ENCODE measurements at regions not wholly inside any gene's neighbourhood (a gene's known extent, or its start where the extent isn't known, plus 50 kb on each side); places are given as distances from the start of the nearest gene placed in this dataset.
"Not testable (repeated sequence)": the region's sequence is repeated elsewhere in the genome, so short reads cannot be mapped to it uniquely, and the experiment has no call there.

DNA sequence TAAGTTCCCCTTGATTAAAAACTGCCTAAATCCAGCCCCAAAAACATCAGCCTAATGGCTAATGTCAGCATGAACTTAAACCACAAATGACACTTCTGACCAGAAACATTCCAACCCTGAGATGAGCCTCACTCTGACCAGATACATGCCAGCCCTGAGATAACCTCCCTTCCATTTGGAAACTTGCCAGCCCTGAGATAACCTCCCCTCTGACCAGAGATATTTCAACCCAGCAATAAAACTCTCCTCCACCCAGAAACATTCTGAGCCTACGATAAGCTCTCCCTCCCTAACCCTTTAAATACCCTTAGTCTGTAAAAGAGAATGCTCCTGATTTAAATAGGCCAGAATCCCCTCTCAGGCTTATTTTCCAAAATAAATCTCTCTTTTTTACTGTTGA, 1035.7 kb upstream of the NUDT12 start:
- H3K27ac ChIP-seq (ENCODE audit: low read depth, low read length) = no peak overlapping the region
- no peak overlapping the region for H3K9ac ChIP-seq (ENCODE audit: low read length)
- H3K27me3 ChIP-seq (ENCODE audit: control insufficient read depth, insufficient read depth, low read length) = no peaks in the 10 kb centered on the region
- no peaks in the 10 kb centered on the region for H3K36me3 ChIP-seq (ENCODE audit: control insufficient read depth, insufficient read depth, low read length)
- H3K9me3 ChIP-seq (ENCODE audit: control insufficient read depth, insufficient read depth, low read depth, low read length) = peaks cover 19% of the 10 kb centered on the region
- no peaks in the 10 kb centered on the region for H3K4me1 ChIP-seq (ENCODE audit: control insufficient read depth, insufficient read depth, low read length)
- H3K4me3 ChIP-seq (ENCODE audit: low read depth, low read length) = no peak overlapping the region

DNA sequence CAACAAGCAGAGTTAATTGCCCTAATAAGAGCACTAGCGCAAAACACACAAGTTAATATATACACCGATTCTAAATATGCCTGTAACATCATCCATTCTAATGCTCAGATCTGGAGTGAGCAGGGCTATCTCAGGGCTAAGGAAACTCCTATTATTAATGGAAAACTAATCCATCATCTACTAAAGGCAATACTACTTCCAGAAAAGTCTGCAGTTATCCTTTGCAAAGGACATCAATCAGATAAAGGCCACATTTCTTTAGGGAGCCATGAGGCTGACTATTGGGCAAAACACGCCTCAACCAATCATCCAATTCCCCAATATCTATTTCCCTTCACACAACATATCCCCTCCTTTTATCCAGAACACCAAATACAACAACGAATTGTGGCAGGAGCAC, 1032.3 kb upstream of the NUDT12 start:
- Histone ChIP-seq H3K9me3 (ENCODE audit: control insufficient read depth, insufficient read depth, low read depth, low read length) (peaks cover 19% of the 10 kb centered on the region), H3K36me3 (ENCODE audit: control insufficient read depth, insufficient read depth, low read length) (no peaks in the 10 kb centered on the region), H3K4me3 (ENCODE audit: low read depth, low read length) (no peak overlapping the region), H3K9ac (ENCODE audit: low read length) (no peak overlapping the region), H3K27ac (ENCODE audit: low read depth, low read length) (no peak overlapping the region), H3K4me1 (ENCODE audit: control insufficient read depth, insufficient read depth, low read length) (no peaks in the 10 kb centered on the region), H3K27me3 (ENCODE audit: control insufficient read depth, insufficient read depth, low read length) (no peaks in the 10 kb centered on the region)

- H3K36me3 ChIP-seq (ENCODE audit: control insufficient read depth, insufficient read depth, low read length) = no peaks in the 10 kb centered on the region
- H3K9ac ChIP-seq (ENCODE audit: low read length) = no peak overlapping the region
- no peaks in the 10 kb centered on the region for H3K27me3 ChIP-seq (ENCODE audit: control insufficient read depth, insufficient read depth, low read length)
- no peaks in the 10 kb centered on the region for H3K4me1 ChIP-seq (ENCODE audit: control insufficient read depth, insufficient read depth, low read length)
- H3K27ac ChIP-seq (ENCODE audit: low read depth, low read length) = no peak overlapping the region
- H3K4me3 ChIP-seq (ENCODE audit: low read depth, low read length) = no peak overlapping the region
- H3K9me3 ChIP-seq (ENCODE audit: control insufficient read depth, insufficient read depth, low read depth, low read length) = no peaks in the 10 kb centered on the region
Measured at GRCh38 chr5:104576677-104577076, 1014.1 kb upstream of the NUDT12 start.

- Histone ChIP-seq H3K27ac (ENCODE audit: low read depth, low read length) (no peak overlapping the region), H3K4me1 (ENCODE audit: control insufficient read depth, insufficient read depth, low read length) (no peaks in the 10 kb centered on the region), H3K27me3 (ENCODE audit: control insufficient read depth, insufficient read depth, low read length) (no peaks in the 10 kb centered on the region), H3K9ac (ENCODE audit: low read length) (no peak overlapping the region), H3K4me3 (ENCODE audit: low read depth, low read length) (no peak overlapping the region), H3K9me3 (ENCODE audit: control insufficient read depth, insufficient read depth, low read depth, low read length) (no peaks in the 10 kb centered on the region), H3K36me3 (ENCODE audit: control insufficient read depth, insufficient read depth, low read length) (no peaks in the 10 kb centered on the region)
Measured at GRCh38 chr5:104573949-104574709, 1011.5 kb upstream of the NUDT12 start.

GRCh38 chr5:104569621-104570020, 1007.0 kb upstream of the NUDT12 start:
- Histone ChIP-seq H3K4me1 (ENCODE audit: control insufficient read depth, insufficient read depth, low read length) (no peaks in the 10 kb centered on the region), H3K36me3 (ENCODE audit: control insufficient read depth, insufficient read depth, low read length) (no peaks in the 10 kb centered on the region), H3K4me3 (ENCODE audit: low read depth, low read length) (no peak overlapping the region), H3K27ac (ENCODE audit: low read depth, low read length) (no peak overlapping the region), H3K9ac (ENCODE audit: low read length) (no peak overlapping the region), H3K27me3 (ENCODE audit: control insufficient read depth, insufficient read depth, low read length) (no peaks in the 10 kb centered on the region), H3K9me3 (ENCODE audit: control insufficient read depth, insufficient read depth, low read depth, low read length) (no peaks in the 10 kb centered on the region)

DNA sequence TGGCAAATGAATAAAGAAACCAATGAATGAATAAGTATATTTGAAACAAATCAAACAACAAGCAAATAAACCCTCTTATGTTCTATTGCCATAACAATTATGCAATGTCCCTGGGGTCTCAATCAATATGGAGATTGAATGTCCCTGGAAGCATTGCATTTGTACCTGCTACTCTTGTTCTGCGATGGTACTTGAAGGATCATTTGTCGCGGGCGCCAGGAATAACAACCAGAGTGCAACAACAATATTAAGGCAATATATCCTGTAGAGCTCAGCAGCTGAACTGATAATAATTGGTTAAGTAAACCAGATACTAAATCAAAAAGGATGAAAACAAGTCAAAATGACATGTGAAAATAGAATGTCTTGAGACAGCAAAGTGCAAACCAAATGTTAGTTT, 1001.9 kb upstream of the NUDT12 start:
- no peak overlapping the region for H3K9ac ChIP-seq (ENCODE audit: low read length)
- H3K4me3 ChIP-seq (ENCODE audit: low read depth, low read length) = no peak overlapping the region
- no peak overlapping the region for H3K27ac ChIP-seq (ENCODE audit: low read depth, low read length)
- H3K4me1 ChIP-seq (ENCODE audit: control insufficient read depth, insufficient read depth, low read length) = no peaks in the 10 kb centered on the region
- 0 out of 2 replicates have a peak, but pooled peaks cover 3% of the 10 kb centered on the region for H3K9me3 ChIP-seq (ENCODE audit: control insufficient read depth, insufficient read depth, low read depth, low read length)
- no peaks in the 10 kb centered on the region for H3K27me3 ChIP-seq (ENCODE audit: control insufficient read depth, insufficient read depth, low read length)
- H3K36me3 ChIP-seq (ENCODE audit: control insufficient read depth, insufficient read depth, low read length) = no peaks in the 10 kb centered on the region

DNA sequence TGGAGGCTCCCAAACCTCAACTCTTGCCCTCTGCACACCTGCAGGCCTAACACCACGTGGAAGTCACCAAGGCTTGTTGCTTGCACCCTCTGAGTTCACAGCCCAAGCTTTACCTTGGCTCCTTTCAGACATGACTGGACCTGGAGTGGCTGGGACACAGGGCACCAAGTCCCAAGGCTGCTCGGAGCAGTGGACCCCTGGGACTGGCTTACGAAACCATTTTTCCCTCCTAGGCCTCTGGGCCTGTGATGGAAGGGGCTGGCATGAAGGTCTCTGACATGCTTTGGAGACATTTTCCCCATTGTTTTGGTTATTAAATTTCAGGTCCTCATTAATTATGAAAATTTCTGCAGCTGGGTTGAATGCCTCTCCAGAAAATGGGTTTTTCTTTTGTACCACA, 994.4 kb upstream of the NUDT12 start:
- no peaks in the 10 kb centered on the region for H3K4me1 ChIP-seq (ENCODE audit: control insufficient read depth, insufficient read depth, low read length)
- H3K27me3 ChIP-seq (ENCODE audit: control insufficient read depth, insufficient read depth, low read length) = no peaks in the 10 kb centered on the region
- H3K9me3 ChIP-seq (ENCODE audit: control insufficient read depth, insufficient read depth, low read depth, low read length) = peaks cover 27% of the 10 kb centered on the region
- H3K4me3 ChIP-seq (ENCODE audit: low read depth, low read length) = no peak overlapping the region
- H3K36me3 ChIP-seq (ENCODE audit: control insufficient read depth, insufficient read depth, low read length) = no peaks in the 10 kb centered on the region
- H3K27ac ChIP-seq (ENCODE audit: low read depth, low read length) = no peak overlapping the region
- no peak overlapping the region for H3K9ac ChIP-seq (ENCODE audit: low read length)

DNA sequence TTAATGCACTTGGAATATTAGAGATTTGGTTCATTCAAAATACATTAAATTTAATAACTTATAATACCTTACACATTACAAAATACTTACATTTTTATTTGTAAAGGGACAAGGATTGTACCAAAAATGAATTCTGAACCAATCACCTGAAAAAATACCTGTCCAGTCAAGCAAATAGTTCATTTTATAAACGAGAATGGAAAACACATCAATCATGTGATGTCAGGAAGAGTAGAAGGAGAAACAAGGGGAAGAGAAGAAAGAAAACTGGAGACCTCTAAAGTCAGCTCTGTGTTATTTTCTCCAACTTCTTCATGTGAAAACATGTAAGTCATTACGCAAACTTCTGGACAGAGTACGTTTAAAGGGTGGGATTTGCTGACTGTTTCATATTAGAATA, 989.0 kb upstream of the NUDT12 start:
- Histone ChIP-seq H3K4me3 (ENCODE audit: low read depth, low read length) (no peak overlapping the region), H3K27ac (ENCODE audit: low read depth, low read length) (no peak overlapping the region), H3K9ac (ENCODE audit: low read length) (no peak overlapping the region), H3K4me1 (ENCODE audit: control insufficient read depth, insufficient read depth, low read length) (no peaks in the 10 kb centered on the region), H3K9me3 (ENCODE audit: control insufficient read depth, insufficient read depth, low read depth, low read length) (peaks cover 17% of the 10 kb centered on the region), H3K36me3 (ENCODE audit: control insufficient read depth, insufficient read depth, low read length) (no peaks in the 10 kb centered on the region), H3K27me3 (ENCODE audit: control insufficient read depth, insufficient read depth, low read length) (no peaks in the 10 kb centered on the region)

DNA sequence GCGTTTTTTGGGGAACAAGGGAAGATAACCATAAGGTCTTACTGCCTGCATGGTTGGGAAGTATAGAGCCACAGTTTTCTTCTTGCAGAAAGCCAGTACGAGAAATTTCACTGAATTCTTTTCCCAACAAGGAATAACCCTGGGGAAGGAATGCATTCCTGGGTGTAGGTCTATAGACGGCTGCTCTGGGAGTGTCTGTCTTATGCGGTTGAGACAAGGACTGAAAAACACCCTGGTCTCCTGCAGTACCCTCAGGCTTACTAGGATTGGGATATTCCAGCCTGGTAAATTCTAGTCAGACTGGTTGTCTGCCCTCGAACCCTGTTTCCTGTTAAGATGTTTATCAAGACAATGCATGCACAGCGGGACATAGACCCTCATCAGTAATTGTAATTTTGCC, 984.3 kb upstream of the NUDT12 start:
- not testable (repeated sequence) for H3K9me3 ChIP-seq (ENCODE audit: control insufficient read depth, insufficient read depth, low read depth, low read length); H3K4me1 ChIP-seq (ENCODE audit: control insufficient read depth, insufficient read depth, low read length); H3K4me3 ChIP-seq (ENCODE audit: low read depth, low read length); H3K27ac ChIP-seq (ENCODE audit: low read depth, low read length); H3K9ac ChIP-seq (ENCODE audit: low read length); H3K27me3 ChIP-seq (ENCODE audit: control insufficient read depth, insufficient read depth, low read length); H3K36me3 ChIP-seq (ENCODE audit: control insufficient read depth, insufficient read depth, low read length)

DNA sequence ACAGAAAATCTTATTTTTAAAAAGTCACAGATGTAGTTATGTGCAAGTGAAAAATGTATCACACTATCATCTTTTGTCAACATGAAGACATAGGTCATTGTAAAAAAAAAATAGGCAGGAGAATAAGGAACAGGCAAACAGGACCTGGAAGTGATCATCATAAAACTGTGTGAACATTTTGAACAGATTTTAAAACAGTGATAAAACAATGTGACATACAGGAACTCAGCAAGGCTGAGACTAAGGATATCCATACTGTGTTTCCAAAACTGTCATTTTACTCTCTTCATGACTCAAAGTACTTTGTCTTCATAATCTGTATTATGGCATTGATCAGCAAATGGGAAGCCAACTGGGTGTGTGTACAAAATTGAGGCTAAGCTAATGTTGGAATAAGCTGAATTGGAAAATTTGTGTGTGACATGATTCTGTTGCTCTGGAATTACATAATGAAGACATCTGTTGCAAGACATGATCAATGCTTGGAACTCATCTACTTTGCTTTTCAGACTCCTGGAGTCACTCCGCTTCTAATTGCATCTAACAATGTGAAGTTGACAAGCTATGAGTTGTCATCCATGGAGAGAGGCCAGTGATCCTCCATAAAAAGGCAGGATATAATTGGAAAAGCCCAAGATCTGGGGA, 978.7 kb upstream of the NUDT12 start:
- Histone ChIP-seq H3K27ac (ENCODE audit: low read depth, low read length) (no peak overlapping the region), H3K36me3 (ENCODE audit: control insufficient read depth, insufficient read depth, low read length) (no peaks in the 10 kb centered on the region), H3K4me3 (ENCODE audit: low read depth, low read length) (no peak overlapping the region), H3K9ac (ENCODE audit: low read length) (no peak overlapping the region), H3K27me3 (ENCODE audit: control insufficient read depth, insufficient read depth, low read length) (no peaks in the 10 kb centered on the region), H3K9me3 (ENCODE audit: control insufficient read depth, insufficient read depth, low read depth, low read length) (no peaks in the 10 kb centered on the region), H3K4me1 (ENCODE audit: control insufficient read depth, insufficient read depth, low read length) (no peaks in the 10 kb centered on the region)

DNA sequence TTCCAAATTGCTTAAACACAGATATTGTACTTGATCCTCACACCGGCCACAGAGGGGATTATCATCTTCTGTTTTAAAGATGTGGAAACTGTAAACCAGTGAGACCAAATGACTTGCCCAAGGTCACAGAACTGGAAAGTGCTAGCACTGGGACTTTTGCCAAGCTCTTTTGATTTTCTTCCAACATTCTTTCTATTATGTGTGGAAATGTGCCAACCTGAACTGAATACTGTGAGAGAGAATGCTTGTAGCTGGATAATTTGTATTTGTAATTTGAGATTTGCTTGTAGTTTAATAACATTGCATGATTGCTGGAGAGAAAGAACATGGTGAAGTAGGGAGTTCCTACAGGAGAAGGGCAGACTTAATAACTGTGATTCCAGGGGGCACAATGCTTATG, 977.9 kb upstream of the NUDT12 start:
- Histone ChIP-seq H3K27me3 (ENCODE audit: control insufficient read depth, insufficient read depth, low read length) (no peaks in the 10 kb centered on the region), H3K9me3 (ENCODE audit: control insufficient read depth, insufficient read depth, low read depth, low read length) (no peaks in the 10 kb centered on the region), H3K4me3 (ENCODE audit: low read depth, low read length) (no peak overlapping the region), H3K9ac (ENCODE audit: low read length) (no peak overlapping the region), H3K27ac (ENCODE audit: low read depth, low read length) (no peak overlapping the region), H3K36me3 (ENCODE audit: control insufficient read depth, insufficient read depth, low read length) (no peaks in the 10 kb centered on the region), H3K4me1 (ENCODE audit: control insufficient read depth, insufficient read depth, low read length) (no peaks in the 10 kb centered on the region)

All from HUES6 (cell line).